Stomach (tissue), 4 donors: ENCODE measurements at regions not wholly inside any gene's neighbourhood (a gene's known extent, or its start where the extent isn't known, plus 50 kb on each side); places are given as distances from the start of the nearest gene placed in this dataset.

ENCODE experiments used
- CTCF ChIP-seq, 7 experiments: fragments of 450-650 bp in 4 of 7; fragments of 200-600 bp in 3 of 7; sonication (generic) in 3 of 7; IDR thresholded peaks; one replicate each; pipeline ENCODE4 v1.5.1; 2016 to 2019; ENCODE audit warnings: antibody characterized with exemption in 7 of 7, control low read depth in 2 of 7, mild to moderate bottlenecking in 1 of 7
- EP300 ChIP-seq: sonication (generic); formaldehyde crosslinking; IDR thresholded peaks from one replicate; pipeline ENCODE4 v1.6.1; 2017; ENCODE audit warnings: antibody characterized with exemption
- POLR2AphosphoS5 ChIP-seq, 3 donors: sonication (generic); formaldehyde crosslinking; IDR thresholded peaks; one replicate each; pipeline ENCODE4 v1.6.1; 2016; ENCODE audit warnings: antibody characterized with exemption in 3 of 3

GRCh38 chr15:85964471-85964870, 115.2 kb upstream of the AGBL1 start:
- TF ChIP-seq POLR2AphosphoS5 (IDR thresholded peaks at IDR 0.05) = no peak
- TF ChIP-seq CTCF (IDR thresholded peaks at IDR 0.05) = no peak
- TF ChIP-seq EP300 = no peak
